GM18505 (cell line): ENCODE measurements at regions not wholly inside any gene's neighbourhood (a gene's known extent, or its start where the extent isn't known, plus 50 kb on each side); places are given as distances from the start of the nearest gene placed in this dataset.

Experiments used
- ATAC-seq: cut with Tn5 transposase; IDR thresholded peaks from one replicate; pipeline ENCODE4 v1.9.1; 2021; ENCODE audit not compliant: unreplicated experiment
- POLR2A ChIP-seq: IDR thresholded peaks from 4 replicates; pipeline ENCODE4 v1.6.1; 2011; ENCODE audit warnings: borderline replicate concordance; ENCODE audit not compliant: insufficient read depth, insufficient read length; ENCODE audit errors: extremely low read depth

DNA sequence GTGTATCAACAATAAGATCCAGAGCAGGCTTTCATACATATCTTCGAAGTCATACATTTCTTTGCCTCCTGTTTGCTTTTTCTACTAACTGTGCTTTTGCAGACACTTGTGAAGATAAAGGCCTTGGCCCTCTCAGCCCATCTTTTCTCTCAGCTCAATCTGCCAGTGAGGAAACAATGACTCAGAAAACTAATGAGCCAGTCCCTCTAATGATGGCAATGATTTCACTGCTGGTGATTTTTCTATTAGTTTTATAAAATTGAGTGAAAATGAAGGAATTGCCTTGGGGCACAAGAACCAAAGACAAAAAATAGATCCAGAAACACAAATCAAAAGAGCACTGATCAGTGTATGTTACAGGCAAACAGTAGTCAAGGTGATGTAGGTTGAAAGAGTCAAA is 167.7 kb upstream of the PPP2R2B start:
- no peak for TF ChIP-seq POLR2A
- ATAC-seq, result no peak

- TF ChIP-seq POLR2A, result no peak
- no peak for ATAC-seq
These were observed 168.3 kb upstream of the PPP2R2B start for GRCh38 chr5:147046894-147047293.

GRCh38 chr5:147049764-147050163 is 171.2 kb upstream of the PPP2R2B start:
- ATAC-seq, result no peak
- no peak for TF ChIP-seq POLR2A

DNA sequence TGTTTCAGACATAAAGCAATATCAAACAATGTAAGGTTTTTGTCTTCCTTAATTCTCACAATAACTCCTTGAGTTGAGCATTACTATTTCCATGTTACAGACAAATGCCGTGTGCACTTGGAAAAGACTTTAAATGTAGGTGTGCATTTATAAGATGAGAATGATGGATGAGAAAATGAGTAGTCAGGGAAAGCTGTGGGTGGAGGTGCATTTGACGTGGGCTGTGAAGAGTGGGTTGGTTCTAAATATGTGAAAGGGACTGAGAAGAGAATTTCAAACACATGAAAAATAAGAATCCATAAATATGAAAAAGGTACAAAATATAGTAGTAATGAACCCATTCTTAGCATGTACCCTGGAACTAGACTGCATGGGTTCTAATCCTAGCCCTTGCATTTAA is 171.6 kb upstream of the PPP2R2B start:
- no peak for TF ChIP-seq POLR2A
- ATAC-seq, result no peak

GRCh38 chr5:147051193-147051592 is 172.6 kb upstream of the PPP2R2B start:
- ATAC-seq, result no peak
- TF ChIP-seq POLR2A, result no peak

- no peak for ATAC-seq
These were observed 174.0 kb upstream of the PPP2R2B start for GRCh38 chr5:147052519-147052918.

GRCh38 chr5:147055089-147055826 is 176.7 kb upstream of the PPP2R2B start:
- no peak for ATAC-seq
- TF ChIP-seq POLR2A, result no peak

More at GRCh38 chr5:147052519-147052918, 174.0 kb upstream of the PPP2R2B start:
- TF ChIP-seq POLR2A, result no peak

DNA sequence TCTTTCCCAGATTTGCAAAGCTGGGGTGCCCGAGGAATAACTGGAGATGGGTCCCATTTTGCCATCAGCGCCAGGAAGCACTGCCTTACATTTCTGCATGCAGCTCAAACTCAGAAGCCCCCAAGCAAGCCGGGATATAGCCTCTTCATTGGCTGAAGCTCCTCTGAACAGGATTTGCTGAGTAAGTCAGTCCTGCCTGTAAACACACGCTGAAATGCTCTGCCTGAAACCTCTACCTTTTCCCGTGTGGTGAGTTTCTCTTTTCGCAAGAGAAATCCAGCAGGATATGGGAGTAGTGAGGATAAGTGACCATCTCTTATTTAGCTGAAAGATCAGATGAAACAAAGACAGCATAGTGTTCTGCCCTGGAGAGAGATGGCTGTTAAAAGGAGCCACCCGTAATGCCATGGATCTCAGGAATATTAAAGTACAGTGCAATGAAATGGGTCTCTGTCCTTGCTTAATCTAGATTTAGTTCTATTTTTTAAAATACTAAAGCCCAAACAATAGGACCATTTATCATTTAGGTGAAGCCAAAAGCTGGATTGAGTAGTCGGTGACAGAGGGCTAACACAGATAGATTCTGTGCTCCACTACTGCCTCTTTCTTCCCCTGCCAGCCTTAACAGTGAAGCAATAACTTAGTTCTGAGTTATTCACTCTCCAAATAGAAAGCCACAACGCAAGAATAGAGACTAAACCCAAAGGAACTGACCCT is 177.5 kb upstream of the PPP2R2B start:
- TF ChIP-seq POLR2A, result no peak
- ATAC-seq, result no peak

DNA sequence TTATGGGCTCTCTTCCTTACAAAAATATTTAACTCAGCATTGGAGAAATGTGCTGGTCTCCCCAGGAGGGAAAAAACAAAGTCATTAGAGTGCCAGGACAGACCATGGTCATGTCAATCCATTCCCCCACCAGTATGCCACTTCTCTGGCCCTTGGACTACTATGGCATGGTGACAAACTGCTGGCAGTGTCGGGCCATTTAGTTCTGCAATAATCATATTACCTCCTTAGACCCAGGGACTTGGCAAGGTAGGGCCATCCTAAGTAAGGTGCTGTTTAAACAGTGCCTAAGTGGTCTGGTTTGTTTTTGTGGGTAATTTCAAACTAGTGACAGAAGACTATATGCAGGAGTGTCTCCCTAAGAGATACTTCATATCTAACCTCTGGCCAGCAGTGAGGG is 177.8 kb upstream of the STK32A start:
- TF ChIP-seq POLR2A, result no peak
- no peak for ATAC-seq

DNA sequence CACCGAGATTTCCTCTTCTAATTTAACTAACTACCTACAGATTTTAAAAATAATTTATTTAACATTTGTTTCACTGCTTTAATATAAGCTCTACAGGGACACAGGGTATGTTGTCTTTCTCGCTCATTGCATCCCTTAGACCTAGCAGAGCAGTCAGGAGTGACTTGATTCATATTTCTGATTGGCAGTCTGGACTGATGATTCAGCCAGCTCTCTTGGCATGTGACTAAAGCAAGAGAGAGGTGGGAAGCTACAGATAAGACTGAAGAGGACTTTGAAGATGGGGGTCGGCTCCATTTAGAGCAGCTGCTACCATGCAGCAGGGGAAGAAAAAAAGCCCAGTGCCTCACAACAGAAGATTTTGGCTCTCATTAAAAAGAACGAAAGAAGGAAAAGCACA is 173.4 kb upstream of the STK32A start:
- ATAC-seq, result no peak

GRCh38 chr5:147062427-147062826 is 172.4 kb upstream of the STK32A start:
- ATAC-seq, result no peak
- no peak for TF ChIP-seq POLR2A

More for the DNA sequence above, 173.4 kb upstream of the STK32A start:
- no peak for TF ChIP-seq POLR2A

- ATAC-seq, result no peak
- TF ChIP-seq POLR2A, result no peak
These were observed 170.9 kb upstream of the STK32A start for GRCh38 chr5:147063943-147064342.

GRCh38 chr5:147065071-147065470 is 169.8 kb upstream of the STK32A start:
- ATAC-seq, result peak; percentile 62
- TF ChIP-seq POLR2A, result no peak

GRCh38 chr5:147068998-147069397 is 165.8 kb upstream of the STK32A start:
- no peak for ATAC-seq
- no peak for TF ChIP-seq POLR2A

DNA sequence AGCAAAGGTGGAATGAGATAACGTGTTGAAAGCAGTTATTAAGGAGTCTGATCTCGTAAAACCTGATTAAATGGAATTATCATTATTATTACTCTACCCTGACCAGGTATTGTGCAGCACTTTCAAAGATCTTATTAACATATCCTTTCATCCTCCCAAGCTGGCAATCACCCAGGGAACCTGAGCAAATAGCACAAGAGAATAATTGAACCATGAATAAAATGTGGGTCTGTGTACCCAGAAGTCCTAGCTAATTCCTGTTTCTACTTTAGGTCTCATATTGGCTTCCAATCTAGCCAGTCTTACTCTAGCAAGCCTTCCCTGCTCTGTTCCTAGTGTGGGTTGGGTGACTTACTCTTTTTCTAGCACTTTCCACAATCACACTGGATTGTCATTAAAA is 162.2 kb upstream of the STK32A start:
- no peak for ATAC-seq
- TF ChIP-seq POLR2A, result no peak

GRCh38 chr5:147073098-147073497 is 161.7 kb upstream of the STK32A start:
- no peak for TF ChIP-seq POLR2A
- no peak for ATAC-seq
